ENCODE measurements at regions not wholly inside any gene's neighbourhood (a gene's known extent, or its start where the extent isn't known, plus 50 kb on each side); places are given as distances from the start of the nearest gene placed in this dataset.

DNA sequence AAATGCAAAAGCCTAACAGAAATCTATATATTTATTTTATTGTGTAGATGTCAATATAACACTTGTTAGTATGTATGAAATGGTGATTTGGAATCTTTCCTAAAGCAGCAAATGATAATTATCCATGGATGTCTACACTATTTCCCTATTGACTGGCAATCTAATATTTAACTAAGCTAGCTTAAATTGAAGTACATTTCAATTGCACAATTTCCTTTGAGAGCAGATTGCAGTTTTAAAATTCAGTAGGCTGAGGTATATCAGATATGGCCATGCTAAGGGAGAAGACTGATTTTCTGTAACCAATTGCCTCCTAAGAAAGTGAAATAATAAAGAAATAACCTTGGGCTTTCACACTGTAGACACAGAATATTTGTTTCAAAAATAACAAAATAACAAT, 90.1 kb upstream of the KCNJ3 start:
- Histone ChIP-seq H3K79me2 (replicated peaks; ENCODE audit: insufficient read depth) (no peaks in the 10 kb centered on the region), H3K36me3 (ENCODE audit: insufficient read depth) (no peaks in the 10 kb centered on the region), H4K20me1 (replicated peaks; ENCODE audit: insufficient read depth) (no peaks in the 10 kb centered on the region), H3K4me3 (no peak overlapping the region), H3K4me2 (no peak overlapping the region), H3K27ac (ENCODE audit: low read depth) (no peak overlapping the region), H2AFZ (no peak overlapping the region), H3K27me3 (ENCODE audit: insufficient read depth) (no peaks in the 10 kb centered on the region), H3F3A (replicated peaks; ENCODE audit: low read depth) (no peaks in the 10 kb centered on the region), H3K4me1 (ENCODE audit: insufficient read depth) (no peaks in the 10 kb centered on the region; the same call in 1 of the 2 replicates), H3K9me2 (ENCODE audit: insufficient read depth) (no peaks in the 10 kb centered on the region)
- Mint-ChIP-seq H3K27ac (no peak overlapping the region), H3K27me3 (ENCODE audit: insufficient read depth, low read depth, poor library complexity) (no peaks in the 10 kb centered on the region), H3K4me3 (no peak overlapping the region), H3K4me1 (peaks cover 4% of the 10 kb centered on the region; the same call in 2 of the 3 replicates), H3K36me3 (ENCODE audit: low read depth) (no peaks in the 10 kb centered on the region), H3K9me3 (no peaks in the 10 kb centered on the region)
- ATAC-seq, result no peak
- DNase-seq (ENCODE audit: low spot score), result no peak
- no peak for TF ChIP-seq CREB1 (CRISPR knock-in tag; IDR thresholded peaks at IDR 0.05; ENCODE audit: low read depth)
- TF ChIP-seq, protein P1, sequence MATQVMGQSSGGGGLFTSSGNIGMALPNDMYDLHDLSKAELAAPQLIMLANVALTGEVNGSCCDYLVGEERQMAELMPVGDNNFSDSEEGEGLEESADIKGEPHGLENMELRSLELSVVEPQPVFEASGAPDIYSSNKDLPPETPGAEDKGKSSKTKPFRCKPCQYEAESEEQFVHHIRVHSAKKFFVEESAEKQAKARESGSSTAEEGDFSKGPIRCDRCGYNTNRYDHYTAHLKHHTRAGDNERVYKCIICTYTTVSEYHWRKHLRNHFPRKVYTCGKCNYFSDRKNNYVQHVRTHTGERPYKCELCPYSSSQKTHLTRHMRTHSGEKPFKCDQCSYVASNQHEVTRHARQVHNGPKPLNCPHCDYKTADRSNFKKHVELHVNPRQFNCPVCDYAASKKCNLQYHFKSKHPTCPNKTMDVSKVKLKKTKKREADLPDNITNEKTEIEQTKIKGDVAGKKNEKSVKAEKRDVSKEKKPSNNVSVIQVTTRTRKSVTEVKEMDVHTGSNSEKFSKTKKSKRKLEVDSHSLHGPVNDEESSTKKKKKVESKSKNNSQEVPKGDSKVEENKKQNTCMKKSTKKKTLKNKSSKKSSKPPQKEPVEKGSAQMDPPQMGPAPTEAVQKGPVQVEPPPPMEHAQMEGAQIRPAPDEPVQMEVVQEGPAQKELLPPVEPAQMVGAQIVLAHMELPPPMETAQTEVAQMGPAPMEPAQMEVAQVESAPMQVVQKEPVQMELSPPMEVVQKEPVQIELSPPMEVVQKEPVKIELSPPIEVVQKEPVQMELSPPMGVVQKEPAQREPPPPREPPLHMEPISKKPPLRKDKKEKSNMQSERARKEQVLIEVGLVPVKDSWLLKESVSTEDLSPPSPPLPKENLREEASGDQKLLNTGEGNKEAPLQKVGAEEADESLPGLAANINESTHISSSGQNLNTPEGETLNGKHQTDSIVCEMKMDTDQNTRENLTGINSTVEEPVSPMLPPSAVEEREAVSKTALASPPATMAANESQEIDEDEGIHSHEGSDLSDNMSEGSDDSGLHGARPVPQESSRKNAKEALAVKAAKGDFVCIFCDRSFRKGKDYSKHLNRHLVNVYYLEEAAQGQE (IDR thresholded peaks at IDR 0.05; ENCODE audit: unreplicated experiment), result no peak

DNA sequence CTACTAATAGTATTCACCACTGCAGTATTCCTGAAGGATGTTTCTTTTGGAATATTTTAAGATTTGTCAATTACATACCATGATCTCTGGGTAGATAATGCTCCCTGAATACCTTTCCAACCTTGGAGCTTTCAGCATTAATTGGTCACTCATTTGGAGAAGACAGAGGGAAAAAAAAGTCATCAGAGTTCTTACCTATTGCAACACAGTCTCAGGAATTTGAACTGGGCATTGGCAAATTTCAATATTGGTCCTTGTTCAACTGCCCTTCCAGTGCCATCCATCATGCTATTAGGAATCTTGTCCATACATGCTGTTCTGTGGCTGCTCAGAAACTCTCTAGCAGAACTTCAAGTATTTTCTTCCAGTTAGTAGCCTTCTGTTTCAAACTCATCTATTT, 83.6 kb upstream of the KCNJ3 start:
- H3K79me2 ChIP-seq (replicated peaks; ENCODE audit: insufficient read depth), result no peaks in the 10 kb centered on the region
- H4K20me1 ChIP-seq (replicated peaks; ENCODE audit: insufficient read depth), result no peaks in the 10 kb centered on the region
- no peaks in the 10 kb centered on the region for H3K4me1 ChIP-seq (ENCODE audit: insufficient read depth)
- no peak for DNase-seq (ENCODE audit: low spot score)
- no peaks in the 10 kb centered on the region for H3K36me3 Mint-ChIP-seq (ENCODE audit: low read depth)
- no peak overlapping the region for H3K4me3 ChIP-seq
- H3K4me1 Mint-ChIP-seq, result no peaks in the 10 kb centered on the region
- no peaks in the 10 kb centered on the region for H3F3A ChIP-seq (replicated peaks; ENCODE audit: low read depth)
- H3K27me3 ChIP-seq (ENCODE audit: insufficient read depth), result no peaks in the 10 kb centered on the region
- H3K27ac ChIP-seq (ENCODE audit: low read depth), result no peak overlapping the region
- H3K4me3 Mint-ChIP-seq, result no peak overlapping the region
- H2AFZ ChIP-seq, result no peak overlapping the region
- no peaks in the 10 kb centered on the region for H3K9me3 Mint-ChIP-seq
- H3K4me2 ChIP-seq, result no peak overlapping the region
- ATAC-seq, result no peak
- no peaks in the 10 kb centered on the region for H3K27me3 Mint-ChIP-seq (ENCODE audit: insufficient read depth, low read depth, poor library complexity)
- no peaks in the 10 kb centered on the region for H3K36me3 ChIP-seq (ENCODE audit: insufficient read depth)
- H3K27ac Mint-ChIP-seq, result no peak overlapping the region
- H3K9me2 ChIP-seq (ENCODE audit: insufficient read depth), result peaks cover 3% of the 10 kb centered on the region; the same call in 1 of the 2 replicates
- TF ChIP-seq JUNB (IDR thresholded peaks at IDR 0.05; ENCODE audit: unreplicated experiment), result no peak
- no peak for TF ChIP-seq EZH2phosphoT487 (IDR thresholded peaks at IDR 0.05; ENCODE audit: unreplicated experiment)
- no peak for TF ChIP-seq EZH2 (IDR thresholded peaks at IDR 0.05; ENCODE audit: low read depth, unreplicated experiment)
- no peak for TF ChIP-seq ZNF114 (CRISPR knock-in tag; IDR thresholded peaks at IDR 0.05)
- TF ChIP-seq POLR2AphosphoS5 (IDR thresholded peaks at IDR 0.05; ENCODE audit: low read depth), result no peak
- no peak for TF ChIP-seq ZNF331 (CRISPR knock-in tag; IDR thresholded peaks at IDR 0.05; ENCODE audit: low read depth)
- TF ChIP-seq, protein P2, sequence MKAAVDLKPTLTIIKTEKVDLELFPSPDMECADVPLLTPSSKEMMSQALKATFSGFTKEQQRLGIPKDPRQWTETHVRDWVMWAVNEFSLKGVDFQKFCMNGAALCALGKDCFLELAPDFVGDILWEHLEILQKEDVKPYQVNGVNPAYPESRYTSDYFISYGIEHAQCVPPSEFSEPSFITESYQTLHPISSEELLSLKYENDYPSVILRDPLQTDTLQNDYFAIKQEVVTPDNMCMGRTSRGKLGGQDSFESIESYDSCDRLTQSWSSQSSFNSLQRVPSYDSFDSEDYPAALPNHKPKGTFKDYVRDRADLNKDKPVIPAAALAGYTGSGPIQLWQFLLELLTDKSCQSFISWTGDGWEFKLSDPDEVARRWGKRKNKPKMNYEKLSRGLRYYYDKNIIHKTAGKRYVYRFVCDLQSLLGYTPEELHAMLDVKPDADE (IDR thresholded peaks at IDR 0.05), result no peak
- TF ChIP-seq, protein P3, sequence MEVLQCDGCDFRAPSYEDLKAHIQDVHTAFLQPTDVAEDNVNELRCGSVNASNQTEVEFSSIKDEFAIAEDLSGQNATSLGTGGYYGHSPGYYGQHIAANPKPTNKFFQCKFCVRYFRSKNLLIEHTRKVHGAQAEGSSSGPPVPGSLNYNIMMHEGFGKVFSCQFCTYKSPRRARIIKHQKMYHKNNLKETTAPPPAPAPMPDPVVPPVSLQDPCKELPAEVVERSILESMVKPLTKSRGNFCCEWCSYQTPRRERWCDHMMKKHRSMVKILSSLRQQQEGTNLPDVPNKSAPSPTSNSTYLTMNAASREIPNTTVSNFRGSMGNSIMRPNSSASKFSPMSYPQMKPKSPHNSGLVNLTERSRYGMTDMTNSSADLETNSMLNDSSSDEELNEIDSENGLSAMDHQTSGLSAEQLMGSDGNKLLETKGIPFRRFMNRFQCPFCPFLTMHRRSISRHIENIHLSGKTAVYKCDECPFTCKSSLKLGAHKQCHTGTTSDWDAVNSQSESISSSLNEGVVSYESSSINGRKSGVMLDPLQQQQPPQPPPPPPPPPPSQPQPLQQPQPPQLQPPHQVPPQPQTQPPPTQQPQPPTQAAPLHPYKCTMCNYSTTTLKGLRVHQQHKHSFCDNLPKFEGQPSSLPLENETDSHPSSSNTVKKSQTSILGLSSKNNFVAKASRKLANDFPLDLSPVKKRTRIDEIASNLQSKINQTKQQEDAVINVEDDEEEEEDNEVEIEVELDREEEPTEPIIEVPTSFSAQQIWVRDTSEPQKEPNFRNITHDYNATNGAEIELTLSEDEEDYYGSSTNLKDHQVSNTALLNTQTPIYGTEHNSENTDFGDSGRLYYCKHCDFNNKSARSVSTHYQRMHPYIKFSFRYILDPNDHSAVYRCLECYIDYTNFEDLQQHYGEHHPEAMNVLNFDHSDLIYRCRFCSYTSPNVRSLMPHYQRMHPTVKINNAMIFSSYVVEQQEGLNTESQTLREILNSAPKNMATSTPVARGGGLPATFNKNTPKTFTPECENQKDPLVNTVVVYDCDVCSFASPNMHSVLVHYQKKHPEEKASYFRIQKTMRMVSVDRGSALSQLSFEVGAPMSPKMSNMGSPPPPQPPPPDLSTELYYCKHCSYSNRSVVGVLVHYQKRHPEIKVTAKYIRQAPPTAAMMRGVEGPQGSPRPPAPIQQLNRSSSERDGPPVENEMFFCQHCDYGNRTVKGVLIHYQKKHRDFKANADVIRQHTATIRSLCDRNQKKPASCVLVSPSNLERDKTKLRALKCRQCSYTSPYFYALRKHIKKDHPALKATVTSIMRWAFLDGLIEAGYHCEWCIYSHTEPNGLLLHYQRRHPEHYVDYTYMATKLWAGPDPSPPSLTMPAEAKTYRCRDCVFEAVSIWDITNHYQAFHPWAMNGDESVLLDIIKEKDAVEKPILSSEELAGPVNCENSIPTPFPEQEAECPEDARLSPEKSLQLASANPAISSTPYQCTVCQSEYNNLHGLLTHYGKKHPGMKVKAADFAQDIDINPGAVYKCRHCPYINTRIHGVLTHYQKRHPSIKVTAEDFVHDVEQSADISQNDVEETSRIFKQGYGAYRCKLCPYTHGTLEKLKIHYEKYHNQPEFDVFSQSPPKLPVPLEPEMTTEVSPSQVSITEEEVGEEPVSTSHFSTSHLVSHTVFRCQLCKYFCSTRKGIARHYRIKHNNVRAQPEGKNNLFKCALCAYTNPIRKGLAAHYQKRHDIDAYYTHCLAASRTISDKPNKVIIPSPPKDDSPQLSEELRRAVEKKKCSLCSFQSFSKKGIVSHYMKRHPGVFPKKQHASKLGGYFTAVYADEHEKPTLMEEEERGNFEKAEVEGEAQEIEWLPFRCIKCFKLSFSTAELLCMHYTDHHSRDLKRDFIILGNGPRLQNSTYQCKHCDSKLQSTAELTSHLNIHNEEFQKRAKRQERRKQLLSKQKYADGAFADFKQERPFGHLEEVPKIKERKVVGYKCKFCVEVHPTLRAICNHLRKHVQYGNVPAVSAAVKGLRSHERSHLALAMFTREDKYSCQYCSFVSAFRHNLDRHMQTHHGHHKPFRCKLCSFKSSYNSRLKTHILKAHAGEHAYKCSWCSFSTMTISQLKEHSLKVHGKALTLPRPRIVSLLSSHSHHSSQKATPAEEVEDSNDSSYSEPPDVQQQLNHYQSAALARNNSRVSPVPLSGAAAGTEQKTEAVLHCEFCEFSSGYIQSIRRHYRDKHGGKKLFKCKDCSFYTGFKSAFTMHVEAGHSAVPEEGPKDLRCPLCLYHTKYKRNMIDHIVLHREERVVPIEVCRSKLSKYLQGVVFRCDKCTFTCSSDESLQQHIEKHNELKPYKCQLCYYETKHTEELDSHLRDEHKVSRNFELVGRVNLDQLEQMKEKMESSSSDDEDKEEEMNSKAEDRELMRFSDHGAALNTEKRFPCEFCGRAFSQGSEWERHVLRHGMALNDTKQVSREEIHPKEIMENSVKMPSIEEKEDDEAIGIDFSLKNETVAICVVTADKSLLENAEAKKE (CRISPR knock-in tag; IDR thresholded peaks at IDR 0.05), result no peak
